ENCODE measurements at regions not wholly inside any gene's neighbourhood (a gene's known extent, or its start where the extent isn't known, plus 50 kb on each side); places are given as distances from the start of the nearest gene placed in this dataset.
"Not testable (repeated sequence)": the region's sequence is repeated elsewhere in the genome, so short reads cannot be mapped to it uniquely, and the experiment has no call there.

- no peak for DNase-seq (ENCODE audit: low read depth)
Measured at GRCh38 chr10:130351466-130352290, 215.5 kb downstream of the GLRX3 start.

DNA sequence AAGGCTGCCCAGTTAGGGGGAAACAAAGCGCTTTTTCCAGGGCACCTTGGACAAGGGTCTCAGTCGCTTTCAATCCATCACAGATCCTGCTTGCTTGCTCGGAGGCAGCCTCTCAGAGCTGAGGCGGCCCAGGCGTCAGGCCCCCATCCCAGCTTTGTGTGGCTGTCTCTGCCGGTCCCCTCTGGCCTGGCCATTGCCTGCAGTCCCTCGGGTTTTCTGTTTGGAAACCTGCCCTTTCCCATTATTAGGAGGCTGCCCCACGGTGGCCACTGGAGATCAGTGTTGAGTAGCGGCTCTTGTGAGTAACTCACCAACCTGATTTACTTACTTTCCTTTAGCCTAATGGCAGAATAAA lies 216.1 kb downstream of the GLRX3 start:
- no peak for DNase-seq (ENCODE audit: low read depth)

DNA sequence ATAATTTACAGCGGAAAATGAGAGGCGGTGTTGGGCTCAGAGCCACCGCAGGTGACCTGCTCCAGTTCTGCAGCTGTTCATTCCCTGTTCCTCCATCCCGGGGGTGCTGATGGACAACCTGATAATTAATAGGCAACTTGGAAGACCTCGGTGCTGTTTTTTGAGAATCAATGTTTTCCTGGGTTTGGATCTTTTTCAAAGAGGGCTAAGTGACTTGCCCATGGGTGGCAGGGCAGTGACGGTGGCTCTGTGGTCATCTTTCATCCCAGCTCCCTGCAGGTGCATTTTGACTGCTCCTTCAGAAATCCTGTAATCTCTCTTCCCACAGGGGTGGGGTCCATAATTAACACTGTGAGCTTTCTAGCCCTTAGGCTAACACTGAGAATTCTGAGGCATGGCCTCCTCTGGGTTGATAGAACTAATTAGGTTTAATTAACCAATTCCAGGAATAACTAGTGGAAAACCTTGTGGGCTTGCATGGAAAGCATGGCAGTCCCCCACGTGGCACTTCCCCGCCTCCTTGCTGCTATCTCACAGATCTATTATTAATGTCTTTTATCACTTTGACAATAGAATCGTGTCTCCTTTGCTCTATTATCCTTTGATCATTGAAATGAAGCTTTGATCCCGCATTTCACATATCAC lies 217.9 kb downstream of the GLRX3 start:
- no peak for DNase-seq (ENCODE audit: low read depth)

- DNase-seq (ENCODE audit: low read depth), result no peak
Measured at GRCh38 chr10:130354573-130354954, 218.4 kb downstream of the GLRX3 start.

DNA sequence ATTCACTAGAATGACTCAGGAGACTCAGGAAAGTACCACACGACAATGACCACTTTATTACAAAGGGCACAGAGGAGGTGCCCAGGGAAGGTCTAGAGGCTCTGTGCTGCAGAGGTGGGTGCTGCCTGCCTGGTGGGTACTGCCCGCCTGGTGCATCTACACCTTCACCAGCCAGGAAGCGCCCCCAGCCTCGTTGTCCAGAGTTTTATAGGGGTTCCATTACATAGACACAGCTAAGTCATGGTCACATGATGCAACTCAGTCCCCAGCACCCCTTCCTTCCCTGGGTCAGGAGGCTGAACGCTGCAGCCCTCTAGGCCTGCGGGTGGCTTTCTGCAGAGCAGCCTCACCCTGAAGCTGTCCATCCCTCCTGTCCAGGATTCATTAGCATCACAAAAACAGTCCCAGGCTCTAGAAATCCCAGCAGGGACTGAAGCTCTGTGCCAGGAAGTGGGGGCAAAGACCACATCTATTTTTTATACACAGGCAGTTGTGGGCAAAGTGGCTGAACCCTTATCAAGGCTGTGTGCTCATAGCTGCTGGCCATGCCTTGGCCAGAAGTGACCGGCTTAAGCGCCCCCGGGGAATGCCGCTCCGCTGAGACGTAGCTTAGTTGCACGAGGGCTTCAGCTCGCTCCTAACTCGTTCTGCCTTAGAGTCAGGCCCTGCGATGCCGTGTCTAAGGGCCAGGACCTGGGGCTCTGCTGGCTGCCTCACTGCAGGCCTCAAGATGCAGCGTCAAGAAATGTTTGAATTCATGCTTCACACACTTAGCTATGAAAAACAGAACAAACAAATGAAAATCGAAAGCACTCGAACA lies 219.0 kb downstream of the GLRX3 start:
- DNase-seq (ENCODE audit: low read depth), result no peak

GRCh38 chr10:130356429-130356828 lies 220.2 kb downstream of the GLRX3 start:
- DNase-seq (ENCODE audit: low read depth), result not testable (repeated sequence)

DNA sequence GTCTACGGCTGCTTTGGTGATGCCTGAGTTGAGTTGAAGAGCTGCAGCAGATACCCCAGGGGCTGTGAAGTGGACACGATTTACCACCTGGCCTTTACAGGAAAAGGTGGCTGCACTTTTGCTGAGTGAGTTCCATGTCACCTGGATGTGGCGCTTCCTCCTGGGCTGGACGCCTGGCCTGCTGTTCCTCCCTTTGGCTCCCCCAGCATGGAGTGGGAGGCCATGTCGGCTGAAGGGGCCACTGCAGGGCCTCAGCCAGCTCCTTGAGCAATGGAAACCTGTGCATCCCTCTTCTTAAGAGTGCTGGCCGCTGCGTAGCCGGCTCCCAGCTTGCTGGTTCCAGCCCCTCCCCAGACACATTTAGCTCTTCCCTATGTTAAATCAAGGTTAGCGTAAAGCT lies 221.0 kb downstream of the GLRX3 start:
- no peak for DNase-seq (ENCODE audit: low read depth)

DNA sequence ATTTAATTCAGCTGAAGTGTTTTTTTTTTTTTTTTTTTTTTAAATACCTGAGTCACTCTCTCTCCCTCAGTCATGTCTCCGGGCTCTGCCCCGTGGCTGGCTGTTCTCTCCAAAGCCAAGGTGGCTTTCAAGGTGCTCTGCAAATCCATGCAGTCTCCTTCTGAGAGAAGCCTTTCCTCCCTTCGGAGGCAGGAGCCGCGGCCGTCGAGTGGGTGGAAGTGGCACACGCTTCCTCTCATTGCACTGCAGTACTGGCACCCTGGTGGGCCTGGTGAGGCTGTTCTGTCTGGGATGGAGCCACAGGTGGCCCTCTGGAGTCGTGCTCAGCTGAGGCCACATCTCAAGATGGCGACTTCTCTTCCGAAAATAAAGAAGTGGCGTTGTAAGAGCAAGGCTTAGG lies 221.8 kb downstream of the GLRX3 start:
- no peak for DNase-seq (ENCODE audit: low read depth)

DNA sequence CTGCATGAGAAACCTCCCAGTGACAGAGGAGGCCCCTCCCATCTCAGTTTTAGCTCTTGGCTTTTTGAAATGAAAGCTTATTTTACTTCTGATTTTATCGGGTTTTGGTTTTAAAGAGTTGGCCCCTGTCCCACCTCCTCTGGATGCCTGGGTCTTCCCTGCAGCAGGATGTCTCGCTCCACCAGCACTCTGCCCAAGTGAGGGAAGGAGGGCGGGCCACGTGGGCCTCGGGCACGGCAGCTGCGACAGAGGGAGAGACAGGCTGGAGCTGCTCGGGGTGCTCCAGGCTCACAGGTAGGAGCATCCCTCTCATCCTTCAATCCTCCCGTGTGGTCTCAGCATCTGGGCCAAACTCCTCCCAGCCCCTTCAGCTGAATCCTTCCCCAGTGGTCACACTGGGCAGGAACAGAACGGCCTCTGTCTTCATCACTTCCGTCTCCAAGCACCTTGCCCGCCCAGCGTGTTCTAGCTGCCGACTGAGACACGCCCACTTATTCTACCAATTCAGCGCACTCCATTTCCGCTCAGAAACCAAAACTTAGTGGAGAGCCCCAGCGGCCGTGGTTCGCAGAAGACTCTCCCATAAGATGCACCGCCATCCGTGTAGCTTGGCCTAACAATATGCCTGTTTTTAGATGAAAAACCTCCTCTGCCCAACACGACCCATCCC lies 222.9 kb downstream of the GLRX3 start:
- DNase-seq (ENCODE audit: low read depth), result no peak

DNA sequence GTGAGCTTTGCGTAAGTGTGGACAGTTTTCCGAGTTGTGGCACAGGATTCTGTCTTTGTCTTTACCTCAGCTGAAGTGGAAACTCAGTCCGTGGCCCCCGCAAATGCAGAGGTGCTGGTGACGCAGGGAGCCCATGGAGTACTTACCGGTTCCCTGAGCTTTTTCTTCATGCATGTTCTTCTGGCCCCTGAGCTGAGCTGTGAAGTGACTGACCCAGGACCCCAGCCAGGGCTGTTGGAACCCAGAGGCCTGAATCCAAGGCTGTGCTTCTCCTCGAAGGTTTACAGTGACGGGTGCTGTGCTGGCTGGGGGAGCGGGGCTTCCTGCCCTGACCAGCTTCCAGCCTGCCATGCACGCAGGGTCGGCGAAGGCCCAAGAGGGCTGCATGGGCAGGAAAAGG lies 223.5 kb downstream of the GLRX3 start:
- DNase-seq (ENCODE audit: low read depth), result no peak

DNA sequence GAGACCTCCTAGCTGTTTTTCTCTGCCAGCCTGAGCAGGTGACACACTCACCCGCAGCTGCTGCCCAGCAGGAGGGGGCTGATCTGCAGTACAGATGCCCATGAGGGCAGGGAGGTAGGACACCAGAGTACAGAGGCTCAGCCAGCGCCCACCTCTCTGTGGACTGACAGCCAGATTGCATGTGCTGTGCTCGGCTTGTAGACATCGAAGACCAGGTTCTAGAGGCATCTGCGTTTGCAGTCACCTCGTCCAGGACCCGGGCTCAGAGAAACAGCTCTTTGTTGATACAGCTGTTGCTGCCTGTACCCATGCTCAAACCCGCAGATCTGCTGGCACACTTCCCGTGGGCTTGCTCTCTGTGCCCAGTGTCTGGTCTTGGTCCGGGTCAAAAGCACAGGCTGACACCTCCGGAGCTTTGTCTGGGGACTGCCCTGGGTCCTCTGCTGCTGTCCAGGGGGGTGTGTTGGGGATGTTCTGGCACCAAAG lies 224.7 kb downstream of the GLRX3 start:
- no peak for DNase-seq (ENCODE audit: low read depth)

GRCh38 chr10:130361351-130362105 lies 225.3 kb downstream of the GLRX3 start:
- no peak for DNase-seq (ENCODE audit: low read depth)

- no peak for DNase-seq (ENCODE audit: low read depth)
Measured at GRCh38 chr10:130362308-130362761, 226.1 kb downstream of the GLRX3 start.

GRCh38 chr10:130363051-130363450 lies 226.9 kb downstream of the GLRX3 start:
- DNase-seq (ENCODE audit: low read depth), result no peak

DNA sequence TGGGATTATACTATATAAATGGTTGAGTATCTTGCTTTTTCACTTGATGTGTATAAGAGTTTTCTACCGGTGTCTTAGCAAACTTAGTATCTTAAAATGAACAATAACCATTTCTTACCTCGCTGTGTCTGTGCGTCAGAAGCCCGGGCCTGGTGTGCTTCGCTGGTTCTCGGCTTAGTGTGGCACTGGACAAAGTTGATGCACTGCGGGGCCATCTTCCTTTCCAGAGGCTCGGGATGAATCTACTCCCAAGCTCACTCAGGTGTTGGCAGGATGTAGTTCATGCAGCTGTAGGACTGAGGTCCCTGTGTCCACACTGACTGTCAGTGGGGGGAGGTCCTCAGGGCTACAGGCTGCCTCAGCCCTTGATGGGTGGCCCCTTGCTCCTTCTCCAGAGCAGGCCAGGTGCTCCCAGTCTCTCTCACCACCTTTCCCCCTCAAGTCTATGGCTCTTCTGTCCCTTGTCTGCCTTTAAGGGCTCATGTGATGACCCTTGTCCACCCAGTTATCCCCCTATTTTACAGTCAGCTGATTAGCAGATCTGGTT lies 227.8 kb downstream of the GLRX3 start:
- DNase-seq (ENCODE audit: low read depth), result no peak

- no peak for DNase-seq (ENCODE audit: low read depth)
Measured at GRCh38 chr10:130364631-130365411, 228.6 kb downstream of the GLRX3 start.

GRCh38 chr10:130368761-130369560 lies 232.8 kb downstream of the GLRX3 start:
- DNase-seq (ENCODE audit: low read depth), result no peak

GRCh38 chr10:130369645-130370381 lies 233.6 kb downstream of the GLRX3 start:
- no peak for DNase-seq (ENCODE audit: low read depth)

GRCh38 chr10:130370721-130371120 lies 234.5 kb downstream of the GLRX3 start:
- DNase-seq (ENCODE audit: low read depth), result no peak

Measured in amniotic epithelial cell (primary cell).